ENCODE measurements at regions not wholly inside any gene's neighbourhood (a gene's known extent, or its start where the extent isn't known, plus 50 kb on each side); places are given as distances from the start of the nearest gene placed in this dataset.
"Not testable (repeated sequence)": the region's sequence is repeated elsewhere in the genome, so short reads cannot be mapped to it uniquely, and the experiment has no call there.

- Histone ChIP-seq H3K9me3 (replicated peaks in 1 of 2; ENCODE audit: control insufficient read depth in 2 of 2, insufficient read depth in 1 of 2, low read depth in 1 of 2, low read length in 2 of 2) (peaks cover 0 to 3% of the 10 kb centered on the region in 2 donors), H3K4me1 (ENCODE audit: control insufficient read depth in 2 of 2, insufficient read depth in 1 of 2, low read depth in 1 of 2, low read length in 2 of 2) (no peaks in the 10 kb centered on the region), H3K14ac (ENCODE audit: low read length) (no peak overlapping the region), H3K23ac (ENCODE audit: low read depth, low read length, poor library complexity) (no peak overlapping the region), H2AK5ac (ENCODE audit: low read depth, low read length) (no peak overlapping the region), H4K91ac (ENCODE audit: low read depth, low read length, poor library complexity) (no peak overlapping the region), H3K27me3 (ENCODE audit: control insufficient read depth in 3 of 3, insufficient read depth in 3 of 3, low read depth in 1 of 3, low read length in 3 of 3) (no peaks in the 10 kb centered on the region), H2BK120ac (ENCODE audit: low read depth, low read length) (no peak overlapping the region), H3K4me3 (ENCODE audit: low read length in 2 of 2) (no peak overlapping the region), H4K8ac (ENCODE audit: low read depth, low read length) (no peak overlapping the region), H3K79me1 (ENCODE audit: low read depth, low read length) (no peaks in the 10 kb centered on the region), H2BK15ac (ENCODE audit: low read length) (no peak overlapping the region), H3K9ac (ENCODE audit: low read depth, low read length, poor library complexity) (no peak overlapping the region), H3K4me2 (ENCODE audit: insufficient read depth, low read length, poor library complexity, severe bottlenecking) (no peak overlapping the region), H3K18ac (ENCODE audit: low read length) (no peak overlapping the region), H2BK12ac (ENCODE audit: low read length) (no peak overlapping the region), H3K27ac (replicated peaks; ENCODE audit: low read length) (no peak overlapping the region), H2BK5ac (ENCODE audit: low read length) (no peak overlapping the region), H2AFZ (ENCODE audit: low read length) (no peak overlapping the region), H3K4ac (ENCODE audit: low read length) (no peak overlapping the region), H3K36me3 (replicated peaks in 1 of 2; ENCODE audit: control insufficient read depth in 2 of 2, insufficient read depth in 2 of 2, low read length in 2 of 2) (no peaks in the 10 kb centered on the region)
- no CpG with 5 or more reads among the region's 3 CpGs for WGBS, 2 donors (ENCODE audit: extremely low coverage in 2 of 2, insufficient read length in 2 of 2, insufficient replicate concordance in 1 of 2)
- DNase-seq (ENCODE audit: low spot score) = no peak
Measured at GRCh38 chr1:72997041-72997440, 714.7 kb upstream of the NEGR1 start.

- H3K27ac ChIP-seq (replicated peaks; ENCODE audit: low read length); H4K91ac ChIP-seq (ENCODE audit: low read depth, low read length, poor library complexity); H2BK120ac ChIP-seq (ENCODE audit: low read depth, low read length); H2BK12ac ChIP-seq (ENCODE audit: low read length); H3K9me3 ChIP-seq (replicated peaks in 1 of 2; ENCODE audit: control insufficient read depth in 2 of 2, insufficient read depth in 1 of 2, low read depth in 1 of 2, low read length in 2 of 2); DNase-seq (ENCODE audit: low spot score); H3K4me3 ChIP-seq (ENCODE audit: low read length in 2 of 2); H4K8ac ChIP-seq (ENCODE audit: low read depth, low read length); H2BK5ac ChIP-seq (ENCODE audit: low read length); H3K27me3 ChIP-seq (ENCODE audit: control insufficient read depth in 3 of 3, insufficient read depth in 3 of 3, low read depth in 1 of 3, low read length in 3 of 3); H2BK15ac ChIP-seq (ENCODE audit: low read length); H3K14ac ChIP-seq (ENCODE audit: low read length); H2AFZ ChIP-seq (ENCODE audit: low read length); H3K4ac ChIP-seq (ENCODE audit: low read length); H3K23ac ChIP-seq (ENCODE audit: low read depth, low read length, poor library complexity); H2AK5ac ChIP-seq (ENCODE audit: low read depth, low read length); H3K9ac ChIP-seq (ENCODE audit: low read depth, low read length, poor library complexity); H3K4me2 ChIP-seq (ENCODE audit: insufficient read depth, low read length, poor library complexity, severe bottlenecking); H3K36me3 ChIP-seq (replicated peaks in 1 of 2; ENCODE audit: control insufficient read depth in 2 of 2, insufficient read depth in 2 of 2, low read length in 2 of 2); H3K79me1 ChIP-seq (ENCODE audit: low read depth, low read length); H3K4me1 ChIP-seq (ENCODE audit: control insufficient read depth in 2 of 2, insufficient read depth in 1 of 2, low read depth in 1 of 2, low read length in 2 of 2); H3K18ac ChIP-seq (ENCODE audit: low read length): not testable (repeated sequence)
- WGBS, 2 donors (ENCODE audit: extremely low coverage in 2 of 2, insufficient read length in 2 of 2, insufficient replicate concordance in 1 of 2) = no CpG with 5 or more reads among the region's 4 CpGs
Measured at GRCh38 chr1:72987871-72988270, 705.5 kb upstream of the NEGR1 start.

GRCh38 chr1:72986591-72987290 lies 704.4 kb upstream of the NEGR1 start:
- no peak overlapping the region for H3K14ac ChIP-seq (ENCODE audit: low read length)
- no peaks in the 10 kb centered on the region for H3K4me1 ChIP-seq (ENCODE audit: control insufficient read depth in 2 of 2, insufficient read depth in 1 of 2, low read depth in 1 of 2, low read length in 2 of 2)
- DNase-seq (ENCODE audit: low spot score) = no peak
- H3K4ac ChIP-seq (ENCODE audit: low read length) = no peak overlapping the region
- H2AFZ ChIP-seq (ENCODE audit: low read length) = no peak overlapping the region
- H4K91ac ChIP-seq (ENCODE audit: low read depth, low read length, poor library complexity) = no peak overlapping the region
- H4K8ac ChIP-seq (ENCODE audit: low read depth, low read length) = no peak overlapping the region
- WGBS, 2 donors (ENCODE audit: extremely low coverage in 2 of 2, insufficient read length in 2 of 2, insufficient replicate concordance in 1 of 2) = no CpG with 5 or more reads among the region's 2 CpGs
- no peak overlapping the region for H3K27ac ChIP-seq (replicated peaks; ENCODE audit: low read length)
- H3K23ac ChIP-seq (ENCODE audit: low read depth, low read length, poor library complexity) = no peak overlapping the region
- no peak overlapping the region for H3K18ac ChIP-seq (ENCODE audit: low read length)
- no peaks in the 10 kb centered on the region for H3K27me3 ChIP-seq (ENCODE audit: control insufficient read depth in 3 of 3, insufficient read depth in 3 of 3, low read depth in 1 of 3, low read length in 3 of 3)
- no peak overlapping the region for H2BK5ac ChIP-seq (ENCODE audit: low read length)
- H3K79me1 ChIP-seq (ENCODE audit: low read depth, low read length) = no peaks in the 10 kb centered on the region
- no peaks in the 10 kb centered on the region for H3K36me3 ChIP-seq (replicated peaks in 1 of 2; ENCODE audit: control insufficient read depth in 2 of 2, insufficient read depth in 2 of 2, low read length in 2 of 2)
- no peak overlapping the region for H2BK12ac ChIP-seq (ENCODE audit: low read length)
- no peak overlapping the region for H2BK15ac ChIP-seq (ENCODE audit: low read length)
- no peak overlapping the region for H3K4me3 ChIP-seq (ENCODE audit: low read length in 2 of 2)
- no peaks in the 10 kb centered on the region for H3K9me3 ChIP-seq (replicated peaks in 1 of 2; ENCODE audit: control insufficient read depth in 2 of 2, insufficient read depth in 1 of 2, low read depth in 1 of 2, low read length in 2 of 2)
- no peak overlapping the region for H3K9ac ChIP-seq (ENCODE audit: low read depth, low read length, poor library complexity)
- no peak overlapping the region for H2AK5ac ChIP-seq (ENCODE audit: low read depth, low read length)
- H2BK120ac ChIP-seq (ENCODE audit: low read depth, low read length) = no peak overlapping the region
- H3K4me2 ChIP-seq (ENCODE audit: insufficient read depth, low read length, poor library complexity, severe bottlenecking) = no peak overlapping the region

- H3K27me3 ChIP-seq (ENCODE audit: control insufficient read depth in 3 of 3, insufficient read depth in 3 of 3, low read depth in 1 of 3, low read length in 3 of 3); H3K9me3 ChIP-seq (replicated peaks in 1 of 2; ENCODE audit: control insufficient read depth in 2 of 2, insufficient read depth in 1 of 2, low read depth in 1 of 2, low read length in 2 of 2); H2BK12ac ChIP-seq (ENCODE audit: low read length); H3K36me3 ChIP-seq (replicated peaks in 1 of 2; ENCODE audit: control insufficient read depth in 2 of 2, insufficient read depth in 2 of 2, low read length in 2 of 2); H3K79me1 ChIP-seq (ENCODE audit: low read depth, low read length); H3K14ac ChIP-seq (ENCODE audit: low read length); H2BK15ac ChIP-seq (ENCODE audit: low read length); H2BK120ac ChIP-seq (ENCODE audit: low read depth, low read length); H3K4me3 ChIP-seq (ENCODE audit: low read length in 2 of 2); H3K23ac ChIP-seq (ENCODE audit: low read depth, low read length, poor library complexity); H3K4ac ChIP-seq (ENCODE audit: low read length); H4K91ac ChIP-seq (ENCODE audit: low read depth, low read length, poor library complexity); H3K4me2 ChIP-seq (ENCODE audit: insufficient read depth, low read length, poor library complexity, severe bottlenecking); H4K8ac ChIP-seq (ENCODE audit: low read depth, low read length); H2AFZ ChIP-seq (ENCODE audit: low read length); H2AK5ac ChIP-seq (ENCODE audit: low read depth, low read length); H3K18ac ChIP-seq (ENCODE audit: low read length); H3K4me1 ChIP-seq (ENCODE audit: control insufficient read depth in 2 of 2, insufficient read depth in 1 of 2, low read depth in 1 of 2, low read length in 2 of 2); H3K9ac ChIP-seq (ENCODE audit: low read depth, low read length, poor library complexity); H3K27ac ChIP-seq (replicated peaks; ENCODE audit: low read length); DNase-seq (ENCODE audit: low spot score); H2BK5ac ChIP-seq (ENCODE audit: low read length): not testable (repeated sequence)
- WGBS, 2 donors (ENCODE audit: extremely low coverage in 2 of 2, insufficient read length in 2 of 2, insufficient replicate concordance in 1 of 2) = no CpG with 5 or more reads among the region's 11 CpGs
Measured at GRCh38 chr1:72985024-72985423, 702.7 kb upstream of the NEGR1 start.
